ENCODE measurements at regions not wholly inside any gene's neighbourhood (a gene's known extent, or its start where the extent isn't known, plus 50 kb on each side); places are given as distances from the start of the nearest gene placed in this dataset.

GRCh38 chr12:60704171-60704914 lies 1108.5 kb downstream of the SLC16A7 start:
- no peak for TF ChIP-seq HDGF (IDR thresholded peaks at IDR 0.05)
- TF ChIP-seq JUN (IDR thresholded peaks at IDR 0.05; ENCODE audit: borderline replicate concordance, low read depth, low read length): no peak
- no peak for TF ChIP-seq JUN (CRISPR knock-in tag; IDR thresholded peaks at IDR 0.05; ENCODE audit: borderline replicate concordance)
- TF ChIP-seq CLOCK (CRISPR knock-in tag; IDR thresholded peaks at IDR 0.05; ENCODE audit: borderline replicate concordance): no peak
- TF ChIP-seq NR2C2 (CRISPR knock-in tag; IDR thresholded peaks at IDR 0.05): no peak
- no peak for TF ChIP-seq NR2C2 (tag; IDR thresholded peaks at IDR 0.05)
- no peak for TF ChIP-seq DPF2 (IDR thresholded peaks at IDR 0.05)
- no peak for TF ChIP-seq XRCC3 (IDR thresholded peaks at IDR 0.05)
- TF ChIP-seq EP400 (IDR thresholded peaks at IDR 0.05): no peak
- no peak for TF ChIP-seq CTCF (IDR thresholded peaks at IDR 0.05 in 2 of 3, conservative IDR thresholded peaks at IDR 0.05 in 1 of 3; ENCODE audit: insufficient read depth in 2 of 3, low read depth in 1 of 3, low read length in 3 of 3)
- no peak for TF ChIP-seq EZH2 (IDR thresholded peaks at IDR 0.05; ENCODE audit: borderline replicate concordance, low read depth, low read length)
- TF ChIP-seq ZBTB34 (CRISPR knock-in tag; IDR thresholded peaks at IDR 0.05): no peak
- no peak for TF ChIP-seq PHF20 (IDR thresholded peaks at IDR 0.05; ENCODE audit: partially characterized antibody)
- no peak for TF ChIP-seq SMARCB1 (IDR thresholded peaks at IDR 0.05; ENCODE audit: insufficient read length, low read depth)
- no peak for TF ChIP-seq RFX5 (IDR thresholded peaks at IDR 0.05; ENCODE audit: low read depth, low read length)
- TF ChIP-seq CBX5 (IDR thresholded peaks at IDR 0.05; ENCODE audit: borderline replicate concordance, low read depth): no peak

All from K562 (cell line).